Progenitor cell of endocrine pancreas (in vitro differentiated cells): ENCODE measurements at regions not wholly inside any gene's neighbourhood (a gene's known extent, or its start where the extent isn't known, plus 50 kb on each side); places are given as distances from the start of the nearest gene placed in this dataset.

Experiments used
- DNase-seq: peaks from one replicate; pipeline ENCODE4 v3.0.0; 2021; ENCODE audit warnings: low spot score; ENCODE audit not compliant: unreplicated experiment
- H3K27ac Mint-ChIP-seq: 2 replicates; pipeline ENCODE4 v1.8.0; 2021; ENCODE audit warnings: mild to moderate bottlenecking, moderate library complexity, mixed read lengths
- H3K27me3 Mint-ChIP-seq: 2 replicates; pipeline ENCODE4 v1.8.0; 2021; ENCODE audit warnings: mixed read lengths
- H3K36me3 Mint-ChIP-seq: 2 replicates; pipeline ENCODE4 v1.8.0; 2022; ENCODE audit warnings: mixed read lengths; ENCODE audit not compliant: insufficient read depth
- H3K4me1 Mint-ChIP-seq: 2 replicates; pipeline ENCODE4 v1.8.0; 2021; ENCODE audit warnings: low read depth, mixed read lengths
- H3K4me3 Mint-ChIP-seq: 2 replicates; pipeline ENCODE4 v1.8.0; 2021; ENCODE audit warnings: low read depth, mild to moderate bottlenecking, moderate library complexity, mixed read lengths
- H3K9me3 Mint-ChIP-seq: 2 replicates; pipeline ENCODE4 v1.8.0; 2021; ENCODE audit warnings: low read depth, mixed read lengths
- TF ChIP-seq, protein P1 (sequence below): fragments of 200-600 bp; sonication (generic); IDR thresholded peaks from one replicate; pipeline ENCODE4 v1.5.0; 2021; ENCODE audit warnings: antibody characterized with exemption, mild to moderate bottlenecking; ENCODE audit not compliant: unreplicated experiment

DNA sequence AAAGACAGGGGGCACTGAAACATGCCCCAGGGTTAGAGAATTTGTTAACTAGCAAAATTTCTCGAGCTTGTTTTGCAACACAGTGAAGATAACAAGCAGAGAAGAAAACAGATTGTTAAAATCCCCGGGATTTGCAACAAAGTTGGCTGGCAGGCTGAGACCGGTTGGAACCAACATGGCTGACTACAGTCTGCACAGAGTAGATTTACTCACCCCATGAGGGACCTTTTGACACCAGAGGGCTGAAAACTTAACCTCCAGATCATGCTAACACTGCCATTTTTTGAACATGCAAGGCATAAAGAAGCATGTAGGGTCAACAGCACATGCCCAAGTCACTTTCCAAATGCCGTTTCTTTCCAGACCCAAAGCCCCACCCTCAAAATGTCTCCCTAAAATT, 95.2 kb upstream of the TMEM26 start:
- Mint-ChIP-seq H3K4me3 (no peak overlapping the region), H3K4me1 (no peaks in the 10 kb centered on the region), H3K27me3 (no peaks in the 10 kb centered on the region), H3K36me3 (no peaks in the 10 kb centered on the region), H3K9me3 (peaks cover 7% of the 10 kb centered on the region), H3K27ac (no peak overlapping the region)
- TF ChIP-seq, protein P1, sequence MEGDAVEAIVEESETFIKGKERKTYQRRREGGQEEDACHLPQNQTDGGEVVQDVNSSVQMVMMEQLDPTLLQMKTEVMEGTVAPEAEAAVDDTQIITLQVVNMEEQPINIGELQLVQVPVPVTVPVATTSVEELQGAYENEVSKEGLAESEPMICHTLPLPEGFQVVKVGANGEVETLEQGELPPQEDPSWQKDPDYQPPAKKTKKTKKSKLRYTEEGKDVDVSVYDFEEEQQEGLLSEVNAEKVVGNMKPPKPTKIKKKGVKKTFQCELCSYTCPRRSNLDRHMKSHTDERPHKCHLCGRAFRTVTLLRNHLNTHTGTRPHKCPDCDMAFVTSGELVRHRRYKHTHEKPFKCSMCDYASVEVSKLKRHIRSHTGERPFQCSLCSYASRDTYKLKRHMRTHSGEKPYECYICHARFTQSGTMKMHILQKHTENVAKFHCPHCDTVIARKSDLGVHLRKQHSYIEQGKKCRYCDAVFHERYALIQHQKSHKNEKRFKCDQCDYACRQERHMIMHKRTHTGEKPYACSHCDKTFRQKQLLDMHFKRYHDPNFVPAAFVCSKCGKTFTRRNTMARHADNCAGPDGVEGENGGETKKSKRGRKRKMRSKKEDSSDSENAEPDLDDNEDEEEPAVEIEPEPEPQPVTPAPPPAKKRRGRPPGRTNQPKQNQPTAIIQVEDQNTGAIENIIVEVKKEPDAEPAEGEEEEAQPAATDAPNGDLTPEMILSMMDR = no peak
- DNase-seq = no peak

DNA sequence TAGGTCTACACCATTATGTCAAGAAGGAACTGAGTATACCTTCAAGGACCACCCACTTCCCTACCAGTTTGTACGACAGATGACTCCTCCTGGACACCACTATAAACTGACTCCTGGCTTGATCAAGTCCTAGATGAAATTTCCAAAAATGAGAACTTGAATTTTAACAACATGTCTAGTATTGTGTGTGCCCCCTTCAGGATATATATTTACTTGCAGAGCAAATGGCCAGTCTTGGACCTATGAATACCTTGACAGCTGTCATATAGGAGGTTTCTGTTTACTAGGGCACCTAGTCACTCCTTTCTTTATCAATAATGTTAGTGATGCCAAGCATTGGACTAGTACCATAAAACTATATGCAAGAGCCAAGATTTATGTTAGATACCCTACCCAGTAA, 94.1 kb upstream of the TMEM26 start:
- no peak overlapping the region for H3K4me3 Mint-ChIP-seq

DNA sequence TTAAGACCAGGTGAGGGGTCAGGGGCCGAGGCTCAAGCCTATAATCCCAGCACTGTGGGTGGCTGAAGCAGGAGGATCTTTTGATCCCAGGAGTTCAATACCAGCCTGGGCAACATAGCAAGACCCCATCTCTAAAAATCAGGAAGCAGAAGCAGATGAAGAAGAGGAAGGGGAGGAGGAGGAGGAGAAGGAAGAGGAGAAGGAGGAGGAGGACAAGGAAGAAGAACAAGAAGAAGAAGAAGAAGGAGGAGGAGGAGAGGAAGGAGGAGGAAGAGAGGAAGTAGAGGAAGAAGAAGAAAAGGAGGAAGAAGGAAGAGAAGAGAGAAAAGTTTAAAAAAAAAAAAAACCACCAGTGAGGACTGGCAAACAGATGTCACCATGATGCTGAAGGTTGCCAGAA, 92.0 kb upstream of the TMEM26 start:
- Mint-ChIP-seq H3K36me3 (no peaks in the 10 kb centered on the region), H3K27me3 (no peaks in the 10 kb centered on the region), H3K4me1 (no peaks in the 10 kb centered on the region), H3K9me3 (no peaks in the 10 kb centered on the region), H3K27ac (no peak overlapping the region), H3K4me3 (no peak overlapping the region)
- no peak for DNase-seq
- TF ChIP-seq, protein P1 = no peak

More for the DNA sequence above, 94.1 kb upstream of the TMEM26 start:
- Mint-ChIP-seq H3K36me3 (no peaks in the 10 kb centered on the region), H3K4me1 (no peaks in the 10 kb centered on the region), H3K27ac (no peak overlapping the region), H3K9me3 (no peaks in the 10 kb centered on the region), H3K27me3 (no peaks in the 10 kb centered on the region)
- TF ChIP-seq, protein P1 = no peak
- DNase-seq = no peak

DNA sequence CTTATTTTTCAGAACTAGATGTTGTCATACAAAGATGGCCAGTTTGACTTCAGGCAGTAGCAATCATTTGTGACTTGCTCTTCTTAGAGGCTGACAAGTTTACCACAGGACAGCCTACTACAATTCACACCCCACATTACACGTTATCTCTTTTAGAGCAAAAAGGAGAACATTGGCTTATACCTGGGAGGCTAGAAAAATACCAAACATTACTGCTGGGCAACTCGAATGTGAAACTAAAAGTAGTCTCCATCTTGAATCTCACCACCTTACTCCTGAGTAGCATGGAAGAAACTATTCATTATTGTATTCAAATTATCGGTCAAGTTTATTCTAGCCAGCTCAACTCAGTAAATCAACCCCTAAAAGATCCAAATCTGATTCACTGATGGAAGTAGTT, 90.7 kb upstream of the TMEM26 start:
- no peaks in the 10 kb centered on the region for H3K36me3 Mint-ChIP-seq
- H3K4me3 Mint-ChIP-seq = no peak overlapping the region
- H3K4me1 Mint-ChIP-seq = no peaks in the 10 kb centered on the region
- DNase-seq = no peak
- no peaks in the 10 kb centered on the region for H3K9me3 Mint-ChIP-seq
- no peak overlapping the region for H3K27ac Mint-ChIP-seq
- no peaks in the 10 kb centered on the region for H3K27me3 Mint-ChIP-seq
- TF ChIP-seq, protein P1 = no peak

DNA sequence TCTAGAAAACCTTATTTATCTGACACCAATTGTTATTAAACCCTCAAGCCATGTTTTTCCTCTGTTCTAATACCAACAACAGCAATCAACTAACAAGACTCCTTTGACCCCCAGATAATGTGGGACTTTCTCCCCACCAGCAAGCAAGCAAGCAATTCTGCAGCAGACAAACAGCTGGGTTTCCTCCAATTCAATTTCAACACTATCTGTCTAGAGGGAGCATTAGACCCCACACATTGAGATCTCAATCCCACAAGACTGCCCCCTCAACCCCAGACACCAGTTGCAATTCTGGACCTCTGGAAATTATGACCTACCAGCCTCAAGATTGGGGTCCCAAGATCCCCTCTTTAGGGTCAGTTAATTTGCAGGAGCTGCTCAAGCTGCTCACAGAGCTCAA, 89.4 kb upstream of the TMEM26 start:
- H3K36me3 Mint-ChIP-seq = no peaks in the 10 kb centered on the region

More for the DNA sequence above, 89.4 kb upstream of the TMEM26 start:
- H3K4me1 Mint-ChIP-seq = no peaks in the 10 kb centered on the region
- no peaks in the 10 kb centered on the region for H3K9me3 Mint-ChIP-seq
- H3K27me3 Mint-ChIP-seq = no peaks in the 10 kb centered on the region
- TF ChIP-seq, protein P1 = no peak
- no peak overlapping the region for H3K27ac Mint-ChIP-seq
- DNase-seq = no peak
- no peak overlapping the region for H3K4me3 Mint-ChIP-seq
